HL-60 (cell line): ENCODE measurements at regions not wholly inside any gene's neighbourhood (a gene's known extent, or its start where the extent isn't known, plus 50 kb on each side); places are given as distances from the start of the nearest gene placed in this dataset.

Source experiments
- DNase-seq, 2 experiments: peaks; one replicate each; pipeline ENCODE4 v3.0.0-alpha.2; 2010 to 2020; ENCODE audit warnings: low read depth in 1 of 2, low spot score in 1 of 2
- H3K27ac ChIP-seq: fragments of 250-450 bp; sonication (Bioruptor Pico); replicated peaks from 2 replicates; pipeline ENCODE4 v1.5.1; 2020; ENCODE audit warnings: mild to moderate bottlenecking, moderate library complexity
- H3K27me3 ChIP-seq: fragments of 250-450 bp; sonication (Bioruptor Pico); 2 replicates; pipeline ENCODE4 v1.5.1; 2021; ENCODE audit warnings: mild to moderate bottlenecking, moderate library complexity; ENCODE audit not compliant: insufficient read depth, poor library complexity, severe bottlenecking
- H3K4me3 ChIP-seq: replicated peaks from 2 replicates; pipeline ENCODE4 v1.5.1; 2011; ENCODE audit warnings: mild to moderate bottlenecking, control low read depth, low read length; ENCODE audit not compliant: insufficient read depth
- CTCF ChIP-seq: IDR thresholded peaks from one replicate; pipeline ENCODE4 v1.5.1; 2011; ENCODE audit warnings: low read length, control low read depth, inconsistent platforms; ENCODE audit not compliant: insufficient read depth
- GABPA ChIP-seq: IDR thresholded peaks from 2 replicates; pipeline ENCODE4 v1.6.1; 2012; ENCODE audit warnings: low read depth
- POLR2AphosphoS5 ChIP-seq: IDR thresholded peaks from 2 replicates; pipeline ENCODE4 v1.6.1; 2012; ENCODE audit warnings: low read depth
- REST ChIP-seq: IDR thresholded peaks from 2 replicates; pipeline ENCODE4 v1.6.1; 2012; ENCODE audit warnings: low read depth; ENCODE audit not compliant: insufficient replicate concordance
- SPI1 ChIP-seq: IDR thresholded peaks from 2 replicates; pipeline ENCODE4 v1.6.1; 2012; ENCODE audit warnings: low read depth, mild to moderate bottlenecking, borderline replicate concordance

- no peak for TF ChIP-seq GABPA
- no peak for TF ChIP-seq POLR2AphosphoS5
- no peak for TF ChIP-seq SPI1
- no peak for TF ChIP-seq CTCF
- DNase-seq = no peak
- Histone ChIP-seq H3K4me3 (no peak overlapping the region), H3K27ac (no peak overlapping the region), H3K27me3 (no peaks in the 10 kb centered on the region)
These were observed 768.8 kb upstream of the ADAMTS5 start for GRCh38 chr21:27735699-27736098.

GRCh38 chr21:27734146-27734545, 767.3 kb upstream of the ADAMTS5 start:
- no peaks in the 10 kb centered on the region for H3K27me3 ChIP-seq
- no peak overlapping the region for H3K27ac ChIP-seq
- H3K4me3 ChIP-seq = no peak overlapping the region
- no peak for TF ChIP-seq GABPA
- TF ChIP-seq POLR2AphosphoS5 = no peak
- no peak for TF ChIP-seq SPI1
- no peak for TF ChIP-seq REST
- no peak for TF ChIP-seq CTCF
- DNase-seq = no peak

- H3K27me3 ChIP-seq = no peaks in the 10 kb centered on the region
- no peak overlapping the region for H3K27ac ChIP-seq
- no peak for DNase-seq
- TF ChIP-seq POLR2AphosphoS5 (no peak), GABPA (no peak), CTCF (no peak), SPI1 (no peak)
- no peak overlapping the region for H3K4me3 ChIP-seq
These were observed 759.0 kb upstream of the ADAMTS5 start for GRCh38 chr21:27725916-27726315.

GRCh38 chr21:27722095-27722494, 755.2 kb upstream of the ADAMTS5 start:
- Histone ChIP-seq H3K27me3 (no peaks in the 10 kb centered on the region), H3K4me3 (no peak overlapping the region), H3K27ac (no peak overlapping the region)
- no peak for DNase-seq
- TF ChIP-seq GABPA = no peak

GRCh38 chr21:27721675-27722074, 754.8 kb upstream of the ADAMTS5 start:
- H3K27me3 ChIP-seq = no peaks in the 10 kb centered on the region
- DNase-seq = no peak
- TF ChIP-seq SPI1 (no peak), REST (no peak), CTCF (no peak), POLR2AphosphoS5 (no peak), GABPA (no peak)
- H3K27ac ChIP-seq = no peak overlapping the region
- no peak overlapping the region for H3K4me3 ChIP-seq
